ENCODE measurements at regions not wholly inside any gene's neighbourhood (a gene's known extent, or its start where the extent isn't known, plus 50 kb on each side); places are given as distances from the start of the nearest gene placed in this dataset.
"Not testable (repeated sequence)": the region's sequence is repeated elsewhere in the genome, so short reads cannot be mapped to it uniquely, and the experiment has no call there.

GRCh38 chr18:41690332-41691127 is 264.5 kb upstream of the PIK3C3 start:
- DNase-seq = no peak

GRCh38 chr18:41687138-41687537 is 267.9 kb upstream of the PIK3C3 start:
- DNase-seq = no peak

- no peak for DNase-seq
Observed at GRCh38 chr18:41681138-41681880, 273.7 kb upstream of the PIK3C3 start.

- DNase-seq = no peak
Observed at GRCh38 chr18:41674506-41674905, 280.5 kb upstream of the PIK3C3 start.

GRCh38 chr18:41666231-41666630 is 288.8 kb upstream of the PIK3C3 start:
- DNase-seq = no peak

- DNase-seq = no peak
Observed at GRCh38 chr18:41665210-41665609, 289.8 kb upstream of the PIK3C3 start.

GRCh38 chr18:41660654-41661053 is 294.4 kb upstream of the PIK3C3 start:
- DNase-seq = no peak

- DNase-seq = no peak
Observed at GRCh38 chr18:41659438-41660130, 295.4 kb upstream of the PIK3C3 start.

GRCh38 chr18:41657189-41657588 is 297.8 kb upstream of the PIK3C3 start:
- DNase-seq = no peak

GRCh38 chr18:41655074-41655473 is 300.0 kb upstream of the PIK3C3 start:
- no peak for DNase-seq

GRCh38 chr18:41647914-41648313 is 307.1 kb upstream of the PIK3C3 start:
- no peak for DNase-seq

GRCh38 chr18:41646915-41647620 is 308.0 kb upstream of the PIK3C3 start:
- no peak for DNase-seq

- no peak for DNase-seq
Observed at GRCh38 chr18:41645589-41646360, 309.3 kb upstream of the PIK3C3 start.

GRCh38 chr18:41644466-41644865 is 310.6 kb upstream of the PIK3C3 start:
- no peak for DNase-seq

- DNase-seq = no peak
Observed at GRCh38 chr18:41643427-41643826, 311.6 kb upstream of the PIK3C3 start.

- no peak for DNase-seq
Observed at GRCh38 chr18:41642756-41643155, 312.3 kb upstream of the PIK3C3 start.

GRCh38 chr18:41639218-41639617 is 315.8 kb upstream of the PIK3C3 start:
- DNase-seq = no peak

GRCh38 chr18:41631723-41632285 is 323.2 kb upstream of the PIK3C3 start:
- not testable (repeated sequence) for DNase-seq

GRCh38 chr18:41630232-41630886 is 324.7 kb upstream of the PIK3C3 start:
- DNase-seq = no peak

GRCh38 chr18:41624460-41624859 is 330.6 kb upstream of the PIK3C3 start:
- no peak for DNase-seq

- DNase-seq = no peak
Observed at GRCh38 chr18:41621177-41621576, 333.9 kb upstream of the PIK3C3 start.

Measured in stimulated activated CD4-positive, alpha-beta T cell treated with anti-CD3 and anti-CD28 coated beads, Interleukin-1b, Interleukin-23, amount 100 ng/mL, for 48 hours (primary cell).